ENCODE measurements at regions not wholly inside any gene's neighbourhood (a gene's known extent, or its start where the extent isn't known, plus 50 kb on each side); places are given as distances from the start of the nearest gene placed in this dataset.

DNA sequence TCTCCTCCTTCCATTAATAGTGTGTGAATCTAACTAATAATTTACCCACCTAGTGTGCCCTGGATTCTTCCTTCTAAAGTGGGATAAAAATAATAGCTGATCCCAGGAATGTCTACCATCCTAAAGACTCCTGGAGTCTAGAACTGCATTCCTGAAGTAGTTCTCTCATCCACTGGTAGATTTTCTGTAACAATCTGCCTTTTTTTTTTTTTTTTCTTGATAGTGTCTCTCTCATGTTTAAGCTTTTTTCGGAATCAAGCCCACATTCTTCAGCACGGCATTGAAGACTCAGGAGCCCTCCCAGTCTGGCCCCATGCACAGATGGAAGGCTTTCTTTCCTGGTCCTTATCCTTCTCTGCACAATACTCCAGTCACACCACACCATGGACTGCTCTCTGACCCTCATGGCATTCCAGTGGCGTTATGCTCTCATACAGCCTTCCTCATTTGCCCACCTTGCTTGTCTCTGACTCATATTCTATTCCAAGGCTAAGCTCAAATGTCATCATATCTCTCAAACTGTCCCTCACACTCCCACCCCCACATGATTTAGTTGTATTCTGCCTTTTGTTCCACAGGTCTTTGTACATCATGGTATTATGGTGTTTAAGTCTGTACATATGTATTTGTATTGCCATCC is 68.7 kb upstream of the FRY start:
- peak; percentile 8 for DNase-seq (ENCODE audit: low spot score)

DNA sequence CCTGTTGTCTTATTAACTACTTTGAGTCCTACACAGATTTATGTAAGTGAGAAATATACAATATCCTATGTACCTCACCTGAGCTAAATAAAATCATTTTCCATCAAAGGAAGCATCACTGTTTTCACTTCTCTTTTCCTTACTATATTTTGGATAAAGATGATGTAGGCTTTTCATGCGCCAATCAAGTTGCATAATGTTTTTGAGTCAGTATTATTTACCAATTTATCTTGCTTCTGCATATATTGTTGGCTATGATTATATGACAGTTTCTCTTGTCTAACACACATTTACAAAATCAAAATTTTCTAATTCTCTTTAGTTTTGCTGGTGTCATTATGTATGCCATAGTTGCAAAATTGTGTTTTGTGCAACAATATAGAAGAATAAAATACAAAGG is 67.9 kb upstream of the FRY start:
- DNase-seq (ENCODE audit: low spot score), result no peak

DNA sequence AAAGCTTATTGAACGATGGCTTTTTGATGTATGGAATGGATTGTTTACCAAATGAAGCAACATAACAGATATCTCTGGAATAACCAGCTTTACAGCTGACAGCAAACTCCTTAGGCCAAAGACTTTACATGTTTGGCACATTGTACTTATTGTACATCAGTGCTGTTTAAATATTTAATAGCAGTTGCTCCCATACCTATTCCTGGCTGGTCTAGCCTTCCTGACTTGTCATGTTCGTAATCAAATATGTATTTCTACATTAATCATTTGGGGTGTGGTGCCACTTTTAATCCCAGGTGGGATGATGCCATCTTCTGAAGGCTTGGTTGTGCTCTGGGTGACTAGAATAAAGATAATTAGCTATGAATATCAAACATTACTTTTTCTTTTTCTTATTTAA is 67.4 kb upstream of the FRY start:
- no peak for DNase-seq (ENCODE audit: low spot score)

- peak; percentile 6 for DNase-seq (ENCODE audit: low spot score)
Measured at GRCh38 chr13:31965361-31966066, 66.1 kb upstream of the FRY start.

- DNase-seq (ENCODE audit: low spot score), result no peak
Measured at GRCh38 chr13:31967155-31967554, 64.4 kb upstream of the FRY start.

DNA sequence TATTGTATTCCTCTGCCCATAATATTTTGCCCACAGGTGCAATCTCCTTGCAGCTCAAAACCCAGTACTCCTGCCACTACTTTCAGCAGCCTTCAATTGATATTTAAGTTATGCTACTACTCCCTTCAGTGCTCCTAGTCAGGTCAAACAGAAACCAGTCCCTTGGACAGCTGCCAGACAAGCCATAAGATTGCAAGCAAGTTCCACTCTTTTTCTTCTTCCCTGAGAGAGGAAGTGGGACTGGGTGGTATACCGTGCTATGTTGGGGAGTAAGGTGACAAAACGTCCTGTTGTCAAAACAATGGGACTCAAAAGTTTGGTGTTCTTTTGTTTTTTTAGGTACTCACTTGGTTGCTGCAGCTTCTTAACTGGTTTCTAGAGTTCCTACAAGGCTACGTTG is 63.1 kb upstream of the FRY start:
- DNase-seq (ENCODE audit: low spot score), result no peak

GRCh38 chr13:31970231-31970930 is 61.2 kb upstream of the FRY start:
- no peak for DNase-seq (ENCODE audit: low spot score)

DNA sequence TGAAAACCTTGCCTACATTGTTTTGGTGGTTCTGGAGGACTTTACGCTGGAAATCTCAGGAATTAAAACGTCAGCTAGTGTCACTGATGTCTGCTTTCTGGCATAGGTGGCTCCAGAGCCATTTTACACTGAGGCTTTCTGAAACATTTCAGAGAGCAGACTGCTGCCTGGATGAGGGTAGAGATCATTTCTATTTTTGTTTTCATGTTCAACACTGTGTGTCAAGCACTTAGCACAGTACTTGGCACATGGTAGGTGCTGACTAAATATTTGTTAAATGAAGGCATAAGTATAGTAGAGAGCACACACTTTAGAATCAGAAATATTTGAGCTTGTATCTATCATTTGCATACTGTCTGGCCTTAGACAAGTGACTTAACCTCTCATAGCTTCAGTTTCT is 59.1 kb upstream of the FRY start:
- no peak for DNase-seq (ENCODE audit: low spot score)

- DNase-seq (ENCODE audit: low spot score), result no peak
Measured at GRCh38 chr13:31978021-31978420, 53.6 kb upstream of the FRY start.

GRCh38 chr13:31980830-31981229 is 50.7 kb upstream of the FRY start:
- no peak for DNase-seq (ENCODE audit: low spot score)
